ENCODE measurements at regions not wholly inside any gene's neighbourhood (a gene's known extent, or its start where the extent isn't known, plus 50 kb on each side); places are given as distances from the start of the nearest gene placed in this dataset.
"Not testable (repeated sequence)": the region's sequence is repeated elsewhere in the genome, so short reads cannot be mapped to it uniquely, and the experiment has no call there.

DNA sequence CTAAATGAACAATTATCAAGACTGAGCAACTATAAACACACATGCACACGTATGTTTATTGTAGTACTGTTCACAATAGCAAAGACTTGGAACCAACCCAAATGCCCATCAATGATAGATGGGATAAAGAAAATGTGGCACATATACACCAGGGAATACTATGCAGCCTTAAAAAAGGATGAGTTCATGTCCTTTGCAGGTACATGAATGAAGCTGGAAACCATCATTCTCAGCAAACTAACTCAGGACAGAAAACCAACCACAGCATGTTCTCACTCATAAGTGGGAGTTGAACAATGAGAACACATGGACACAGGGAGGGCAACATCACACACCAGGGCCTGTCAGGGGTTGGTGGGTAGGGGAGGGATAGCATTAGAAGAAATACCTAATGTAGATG is 445.4 kb downstream of the BCAT1 start:
- DNase-seq = not testable (repeated sequence)

DNA sequence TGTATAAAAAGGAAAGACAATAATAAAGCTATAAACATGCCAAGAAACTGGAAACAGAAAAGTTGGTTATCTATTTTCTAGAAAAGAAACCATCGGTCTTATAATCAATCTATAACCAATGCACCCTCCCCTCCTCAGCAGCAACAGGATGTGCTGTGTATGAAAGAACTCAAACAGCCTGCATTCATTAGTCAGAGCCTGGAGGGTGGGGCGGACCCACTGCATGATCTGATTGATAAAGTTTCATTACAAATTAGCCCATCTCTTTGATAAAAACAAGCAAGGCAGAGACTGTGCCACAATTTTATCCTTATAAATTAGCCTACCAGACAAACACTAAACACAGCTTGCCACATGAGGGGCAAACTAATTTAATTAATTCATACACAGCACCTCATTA is 448.1 kb downstream of the BCAT1 start:
- DNase-seq = no peak

DNA sequence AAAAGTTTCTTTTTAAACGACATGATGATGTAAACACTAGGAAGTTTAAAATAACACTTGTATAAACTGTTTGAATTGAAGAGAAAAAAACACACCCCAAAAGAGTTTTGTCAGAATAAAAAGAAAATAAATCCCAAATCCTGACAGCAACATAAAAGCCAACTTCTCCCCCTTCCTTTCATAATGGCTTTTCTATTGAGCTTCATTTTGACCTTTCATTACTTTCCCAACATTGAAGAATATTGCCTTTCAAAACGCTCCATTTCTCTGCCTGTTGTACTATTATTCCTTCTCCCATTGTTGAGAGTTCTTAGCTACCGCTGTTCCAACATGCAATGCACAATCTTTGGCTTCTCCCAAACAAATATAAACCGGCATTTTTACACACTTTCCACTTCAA is 448.5 kb downstream of the BCAT1 start:
- no peak for DNase-seq

DNA sequence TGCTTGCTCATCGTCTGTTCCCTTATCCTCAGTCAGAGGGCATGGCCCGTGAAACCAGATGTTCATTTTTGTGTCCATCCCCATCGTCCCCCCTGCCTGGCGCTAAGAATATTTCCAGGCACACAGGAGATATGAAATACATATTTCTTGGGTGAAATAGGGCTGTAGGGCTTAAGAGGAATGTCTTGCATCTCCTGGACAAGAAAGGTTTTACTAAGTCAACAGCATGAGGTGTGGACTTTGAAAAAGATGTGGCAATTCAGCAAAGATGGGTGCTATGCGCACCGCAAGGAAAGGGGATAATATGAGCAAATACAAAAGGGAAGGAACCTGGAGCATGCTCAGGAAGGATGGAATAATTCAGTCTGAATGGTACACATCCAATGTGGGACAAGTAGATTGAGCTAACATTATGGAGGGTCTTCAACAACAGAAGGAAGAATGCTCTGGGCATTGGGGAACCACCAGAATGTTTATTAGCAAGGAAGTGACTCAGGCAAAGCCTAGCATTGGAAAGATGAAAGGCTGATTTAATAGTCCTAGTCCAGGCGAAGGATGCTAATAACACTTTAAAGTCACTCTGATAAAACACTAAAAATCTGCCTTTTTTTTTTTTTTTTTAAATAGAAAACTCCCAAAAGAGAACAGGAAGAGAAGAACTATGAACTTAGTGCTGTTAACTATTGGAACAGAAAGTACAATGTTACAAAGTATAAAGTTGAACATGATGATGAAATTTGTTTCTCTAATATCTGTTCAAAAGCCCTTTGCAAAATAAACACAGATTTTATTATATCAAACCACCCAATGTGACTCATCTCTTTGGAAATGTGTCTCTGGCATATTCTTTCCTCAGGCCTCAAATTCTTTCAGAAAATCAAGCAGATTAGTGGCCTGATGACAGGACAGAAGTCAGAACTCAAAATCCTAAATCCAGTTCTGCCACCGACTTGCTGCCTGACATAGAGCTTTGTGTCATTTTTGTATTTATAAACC is 449.5 kb downstream of the BCAT1 start:
- DNase-seq = no peak

DNA sequence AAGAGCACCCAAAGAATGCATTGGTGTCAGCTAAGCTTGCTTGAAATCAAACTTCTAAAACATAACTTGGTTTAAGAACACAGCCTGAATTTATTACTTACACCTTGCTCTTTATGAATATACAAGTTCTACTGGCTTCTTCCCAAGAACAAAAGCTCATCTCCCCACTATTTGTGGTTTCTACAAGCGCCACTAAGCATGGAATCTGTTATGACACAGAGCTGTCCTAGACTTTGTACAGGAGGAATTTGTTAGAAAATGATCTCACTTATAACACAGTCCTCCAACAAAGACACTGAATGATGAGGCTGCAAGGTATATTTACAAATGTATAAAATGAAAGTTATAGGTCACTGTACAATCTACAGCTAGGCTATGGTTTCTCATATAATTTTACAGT is 452.1 kb downstream of the BCAT1 start:
- no peak for DNase-seq

DNA sequence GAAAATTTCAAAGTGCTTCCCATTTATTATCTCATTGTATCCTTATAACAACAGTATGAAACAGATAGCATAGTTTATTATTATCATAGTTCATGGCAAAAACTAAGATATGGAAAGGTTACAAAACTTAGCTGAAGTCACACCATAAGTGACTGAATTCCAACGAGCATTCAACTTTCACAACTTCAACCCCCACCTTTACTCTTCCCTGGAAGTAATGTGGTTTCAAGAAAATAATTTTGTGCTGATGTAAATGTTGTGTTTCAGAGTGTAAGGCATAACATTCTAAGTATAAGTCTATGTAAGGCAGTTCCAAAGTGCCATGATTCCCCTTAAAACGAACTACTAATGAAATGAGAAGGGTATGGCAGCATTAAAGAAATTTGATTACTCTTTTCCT is 454.5 kb downstream of the BCAT1 start:
- no peak for DNase-seq

DNA sequence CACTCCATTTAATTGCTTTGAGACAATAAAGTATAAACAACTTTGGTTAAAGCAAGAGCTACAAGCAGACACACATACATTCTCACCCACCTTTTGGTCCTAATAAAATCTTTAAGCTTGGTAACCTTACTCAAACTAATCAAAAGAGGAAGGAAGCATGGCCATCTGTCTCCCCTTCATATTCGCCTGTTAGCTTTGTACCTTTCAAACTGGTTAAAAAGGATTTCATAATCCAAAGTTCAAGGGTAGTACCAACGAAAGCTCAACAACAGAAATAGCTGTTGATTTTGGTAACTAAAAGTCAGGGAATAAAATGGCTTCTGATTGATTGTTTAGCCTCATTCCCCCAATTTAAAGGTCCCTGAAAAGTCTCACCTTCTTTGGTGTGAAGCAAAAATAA is 456.9 kb downstream of the BCAT1 start:
- peak in 1 of 2 donors; percentile 0 for DNase-seq

DNA sequence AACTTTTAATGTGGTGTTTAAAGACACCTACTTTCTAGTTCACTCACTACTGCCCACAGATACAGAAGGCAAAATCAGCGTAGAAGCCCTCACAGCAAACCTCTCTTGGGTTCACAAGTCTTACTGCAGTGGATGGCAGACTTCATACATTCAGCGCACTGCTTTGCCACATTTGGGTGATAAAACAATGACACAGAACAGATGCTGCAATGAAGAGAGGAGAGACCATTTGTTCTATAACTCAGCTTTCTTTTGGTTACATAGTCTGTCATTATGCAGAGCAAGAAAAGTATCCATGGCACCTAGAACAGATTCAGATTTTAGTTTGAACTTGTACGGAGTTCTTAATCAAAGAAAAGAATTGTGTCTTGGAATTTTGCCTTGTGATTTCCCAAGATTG is 459.0 kb downstream of the BCAT1 start:
- no peak for DNase-seq

DNA sequence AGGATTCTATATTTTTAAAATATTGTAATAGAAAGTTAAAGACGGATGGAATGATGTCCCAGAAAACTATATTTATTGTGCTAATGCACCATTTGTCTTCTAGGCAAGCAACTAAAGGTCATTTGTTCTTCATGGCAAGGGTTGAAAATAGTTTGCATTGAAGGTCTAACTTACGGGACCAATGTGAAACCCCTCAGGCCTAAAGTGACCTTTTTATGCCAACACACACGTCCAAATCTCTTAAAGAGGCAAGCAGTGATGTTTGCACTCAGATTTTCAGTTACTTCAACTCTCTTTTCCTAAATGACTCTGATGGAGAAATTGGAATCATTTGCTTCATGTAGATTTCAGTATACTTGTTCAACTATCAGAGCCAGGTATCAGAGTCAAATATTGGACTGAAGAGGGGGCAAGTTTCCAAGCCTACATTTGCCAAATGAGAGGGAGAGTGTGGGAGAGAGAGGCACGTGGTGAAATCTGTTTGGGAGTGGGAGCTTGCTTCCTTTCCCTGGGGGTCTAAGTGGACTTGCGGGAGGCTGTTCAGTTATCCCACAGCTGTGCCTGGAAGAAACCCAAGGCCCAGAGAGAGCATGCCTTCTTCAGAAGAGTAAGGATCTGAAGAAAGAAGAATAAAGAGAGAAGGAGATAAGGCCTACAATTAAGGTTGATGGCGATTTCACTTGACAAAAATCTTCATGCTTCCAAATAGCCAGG is 459.8 kb downstream of the BCAT1 start:
- DNase-seq = no peak

DNA sequence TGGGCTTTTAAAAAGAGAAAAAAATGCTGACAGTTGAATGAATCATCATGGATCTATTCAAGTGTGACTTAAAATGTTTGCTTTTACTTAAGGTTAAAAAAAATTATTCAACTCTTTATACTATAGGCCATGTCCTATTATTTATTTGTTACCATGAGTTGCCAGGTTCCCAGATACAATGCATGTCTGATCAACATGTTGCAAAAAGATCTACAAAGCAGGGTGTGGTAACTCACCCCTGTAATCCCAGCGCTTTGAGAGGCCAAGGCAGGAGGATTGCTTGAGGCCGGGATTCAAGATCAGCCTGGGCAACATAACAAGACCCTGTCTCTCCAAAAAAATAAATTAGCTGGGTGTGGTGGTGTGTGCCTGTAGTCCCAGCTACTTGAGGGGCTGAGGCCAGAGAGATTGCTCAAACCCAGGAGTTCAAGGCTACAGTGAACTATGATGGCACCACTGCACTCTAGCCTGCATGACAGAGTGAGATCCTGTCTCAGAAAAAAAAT is 460.8 kb downstream of the BCAT1 start:
- DNase-seq = no peak

DNA sequence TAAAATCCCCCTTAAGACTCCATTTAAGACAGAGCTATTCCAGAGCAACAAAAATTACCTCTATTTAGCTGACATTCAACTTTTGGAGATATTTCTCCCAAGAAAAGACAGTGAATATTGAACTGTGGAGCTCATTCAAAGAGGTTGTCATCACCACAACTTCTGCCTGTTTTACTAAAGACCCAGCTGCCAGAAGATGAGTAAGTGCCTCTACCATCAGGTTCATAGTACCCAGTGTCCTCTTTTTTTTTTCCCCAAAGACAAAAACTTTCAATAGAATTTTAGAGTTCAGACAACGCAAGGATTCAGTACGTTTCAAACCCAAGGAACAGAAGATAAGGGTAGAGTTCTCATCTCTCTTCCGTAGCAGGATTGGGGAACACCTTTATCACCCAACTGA is 461.3 kb downstream of the BCAT1 start:
- DNase-seq = no peak

DNA sequence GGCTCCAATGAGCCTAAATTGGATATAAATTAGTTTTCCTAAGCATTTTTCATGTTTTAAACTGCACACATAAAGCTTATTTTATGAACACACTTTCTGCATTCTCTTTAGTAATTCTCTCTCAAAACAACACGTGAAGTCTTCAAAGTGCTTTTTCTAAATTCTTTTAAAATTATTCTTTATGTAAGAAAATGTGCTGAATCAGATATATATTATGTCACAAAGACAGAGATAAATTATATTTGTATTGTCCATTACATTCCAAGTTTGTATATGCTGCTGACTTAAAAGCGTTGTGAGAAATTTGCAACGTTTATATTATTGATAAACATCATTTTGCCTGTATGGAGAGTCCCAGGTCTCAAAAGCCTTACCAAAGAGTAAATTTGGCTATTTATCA is 465.2 kb downstream of the BCAT1 start:
- no peak for DNase-seq

DNA sequence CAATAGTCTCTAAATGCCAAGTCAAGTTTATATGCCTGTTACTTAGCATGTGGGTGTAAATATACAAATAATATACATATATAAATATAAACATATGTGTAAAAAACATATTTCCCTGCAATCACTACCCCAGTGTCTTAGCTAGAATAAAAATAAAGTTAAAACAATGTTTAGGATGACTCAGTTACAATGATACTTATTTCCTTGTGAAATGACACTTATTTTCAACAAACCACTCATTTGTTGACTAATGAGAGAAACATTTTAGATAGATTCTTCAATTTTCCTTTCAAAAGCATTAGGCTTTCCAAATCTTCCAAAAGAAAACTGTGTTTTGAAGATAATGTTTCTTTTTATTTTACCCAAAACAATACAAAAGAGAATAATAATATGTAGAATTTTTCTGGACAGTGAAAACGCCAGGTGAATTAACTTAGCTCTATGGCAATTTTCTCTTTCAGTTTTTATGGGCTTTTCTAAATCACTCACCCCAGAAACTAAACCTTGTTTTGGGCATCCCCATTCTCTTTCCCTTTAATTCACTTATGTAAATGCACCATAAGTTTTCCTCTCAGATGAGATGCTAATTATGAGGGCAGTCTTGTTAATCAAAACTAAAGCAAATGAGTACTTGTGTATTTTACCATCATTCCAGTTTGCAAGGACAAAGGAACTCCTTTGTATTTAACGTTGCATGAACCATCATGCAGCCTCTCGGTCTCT is 465.9 kb downstream of the BCAT1 start:
- DNase-seq = no peak

DNA sequence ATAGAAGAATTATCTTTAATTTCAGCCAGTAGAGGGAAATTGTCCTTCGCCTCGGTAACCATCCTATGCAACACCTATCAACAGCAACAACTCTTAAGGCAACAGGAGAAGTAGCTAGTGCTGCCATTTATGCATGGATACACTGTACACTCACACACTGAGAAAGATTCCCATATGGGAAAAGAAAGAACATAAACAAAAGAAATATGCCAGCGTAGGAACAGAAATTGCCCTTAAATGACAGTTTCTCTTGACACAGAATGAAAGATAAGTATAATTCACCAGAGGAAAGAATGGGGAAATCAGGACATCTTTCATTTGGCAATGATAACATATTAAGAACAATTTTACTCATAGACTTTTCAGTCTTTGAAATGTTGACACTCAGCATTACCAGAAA is 466.9 kb downstream of the BCAT1 start:
- no peak for DNase-seq

DNA sequence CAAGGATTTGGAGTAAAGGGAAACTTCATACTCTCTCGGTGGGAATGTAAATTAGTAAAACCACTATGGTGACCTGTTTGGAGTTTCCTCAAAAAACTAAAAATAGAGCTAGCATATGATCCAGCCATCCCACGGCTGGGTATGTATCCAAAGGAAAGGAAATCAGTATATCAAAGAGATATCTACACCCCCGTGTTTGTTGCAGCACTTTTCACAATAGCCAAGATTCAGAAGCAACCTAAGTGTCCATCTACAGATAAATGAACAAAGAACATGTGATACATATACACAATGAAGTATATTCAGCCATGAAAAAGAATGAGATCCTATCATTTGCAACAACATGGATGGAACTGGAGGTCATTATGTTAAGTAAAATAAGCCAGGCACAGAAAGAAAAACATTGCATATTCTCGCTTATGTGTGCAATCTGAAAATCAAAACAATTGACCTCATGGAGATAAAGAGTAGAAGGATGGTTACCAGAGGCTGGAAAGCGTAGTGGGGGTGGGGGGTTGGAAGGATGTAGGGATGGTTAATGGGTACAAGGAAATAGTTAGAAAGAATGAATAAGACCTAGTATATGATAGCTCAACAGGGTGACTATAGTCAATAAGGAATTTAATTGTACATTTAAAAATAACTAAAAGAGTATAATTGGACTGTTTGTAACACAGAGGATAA is 468.0 kb downstream of the BCAT1 start:
- DNase-seq = no peak

DNA sequence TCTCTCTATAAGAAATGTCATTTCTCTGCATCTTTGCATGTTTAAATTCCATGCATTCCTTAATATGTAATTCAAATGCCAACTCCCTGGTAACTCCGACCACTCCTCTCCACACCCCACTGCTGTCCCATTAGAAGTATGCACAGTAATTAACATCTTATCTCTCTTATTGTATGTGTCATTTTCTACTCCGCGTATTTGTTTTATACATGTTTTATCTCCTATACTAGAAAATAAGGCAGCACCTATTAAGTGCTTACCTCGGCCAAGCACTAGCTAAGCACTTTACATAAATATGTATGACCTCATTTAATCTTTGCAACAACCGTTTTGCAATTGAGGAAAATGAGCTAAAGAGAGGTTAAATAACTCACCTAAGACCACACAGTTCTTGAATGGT is 469.8 kb downstream of the BCAT1 start:
- no peak for DNase-seq

DNA sequence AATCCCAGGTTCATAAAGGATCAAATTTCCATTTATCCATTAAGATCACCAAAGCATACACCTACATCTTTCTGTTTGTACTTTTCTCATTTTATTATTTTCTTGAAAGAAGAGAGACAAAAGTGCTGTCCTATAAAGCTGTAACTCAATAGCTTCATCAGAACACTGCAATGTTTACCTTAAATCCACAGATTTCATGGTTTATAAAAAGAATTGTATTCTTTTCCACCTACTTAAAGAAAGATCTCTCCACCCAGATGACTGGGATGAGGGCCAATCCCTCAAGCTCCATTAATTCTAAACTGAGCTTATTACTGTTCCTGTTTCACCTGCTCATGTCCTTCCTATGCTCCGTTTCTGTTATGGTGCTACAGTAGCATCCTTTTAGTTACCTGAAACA is 470.6 kb downstream of the BCAT1 start:
- no peak for DNase-seq

DNA sequence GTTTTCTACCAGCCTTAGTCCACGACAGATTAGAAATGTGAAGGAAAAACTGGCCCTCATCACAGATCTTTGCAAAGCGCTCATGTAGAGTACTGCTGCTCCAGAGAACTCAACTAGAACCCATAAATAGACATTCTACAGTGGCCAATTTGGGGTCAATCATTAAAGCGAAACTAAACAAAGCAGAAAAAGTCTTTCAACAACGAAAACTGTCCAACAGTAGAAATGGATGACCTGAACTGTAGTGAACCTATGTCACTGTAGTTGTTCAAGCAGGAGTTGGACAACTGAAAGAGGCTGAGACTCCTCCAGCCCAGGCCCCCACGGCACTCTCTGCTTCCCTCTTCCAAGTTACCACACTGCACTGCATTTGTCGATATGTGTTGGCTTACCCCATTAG is 472.6 kb downstream of the BCAT1 start:
- DNase-seq = no peak

DNA sequence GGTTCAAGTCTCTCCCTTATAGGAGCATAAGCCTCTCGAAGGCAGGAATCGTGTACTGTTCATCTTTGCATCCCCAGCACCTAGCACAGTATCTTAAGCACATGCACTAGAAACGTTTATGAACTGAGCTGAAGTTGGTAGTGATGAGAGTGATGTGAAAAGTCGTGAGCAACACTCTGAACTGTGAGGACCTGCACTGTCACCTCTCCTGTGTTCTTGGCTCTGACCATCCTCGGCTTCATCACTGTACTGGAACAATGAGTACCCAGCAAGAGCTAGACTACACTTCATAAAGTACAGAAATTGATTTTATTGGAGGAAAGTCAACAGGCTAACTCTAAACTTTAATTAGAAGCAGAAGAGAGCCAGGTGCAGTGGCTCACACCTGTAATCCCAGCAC is 473.6 kb downstream of the BCAT1 start:
- DNase-seq = no peak

DNA sequence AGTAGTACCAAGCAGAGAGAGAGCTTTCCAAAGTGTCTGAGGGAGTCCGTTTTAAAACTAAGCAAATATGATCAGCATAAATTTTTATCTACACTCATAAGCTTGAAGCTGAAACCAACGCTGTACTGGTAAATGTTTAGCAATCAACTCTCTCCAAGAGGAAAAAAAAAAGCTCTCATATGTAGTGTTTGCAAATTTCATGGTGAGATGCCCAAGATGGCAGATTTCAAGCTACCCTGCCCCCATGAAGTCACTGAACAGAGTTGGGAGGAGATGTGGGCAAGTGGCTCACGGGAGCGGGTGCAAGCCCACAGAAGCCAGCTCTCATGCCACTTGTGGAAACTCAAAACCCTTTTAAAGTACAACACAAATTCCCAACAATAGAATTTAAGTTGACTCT is 475.8 kb downstream of the BCAT1 start:
- DNase-seq = no peak

DNA sequence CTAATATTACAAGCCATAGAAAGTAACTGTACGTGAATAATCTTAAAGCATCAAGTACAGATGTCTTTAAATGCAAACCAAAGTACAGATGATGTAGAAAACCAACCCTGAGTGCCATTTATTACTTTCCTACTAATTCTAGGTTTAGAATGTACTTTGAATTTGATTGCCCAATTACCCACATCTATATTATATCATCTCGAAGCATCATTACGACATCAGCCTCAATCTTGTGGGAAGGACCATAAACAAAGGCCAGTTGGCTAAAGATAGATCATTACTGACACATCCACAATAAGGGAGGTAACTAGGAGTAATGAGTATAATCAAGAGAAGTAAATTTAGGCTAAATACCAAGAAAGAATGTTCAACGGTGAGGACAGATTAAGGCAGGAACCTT is 478.9 kb downstream of the BCAT1 start:
- no peak for DNase-seq

DNA sequence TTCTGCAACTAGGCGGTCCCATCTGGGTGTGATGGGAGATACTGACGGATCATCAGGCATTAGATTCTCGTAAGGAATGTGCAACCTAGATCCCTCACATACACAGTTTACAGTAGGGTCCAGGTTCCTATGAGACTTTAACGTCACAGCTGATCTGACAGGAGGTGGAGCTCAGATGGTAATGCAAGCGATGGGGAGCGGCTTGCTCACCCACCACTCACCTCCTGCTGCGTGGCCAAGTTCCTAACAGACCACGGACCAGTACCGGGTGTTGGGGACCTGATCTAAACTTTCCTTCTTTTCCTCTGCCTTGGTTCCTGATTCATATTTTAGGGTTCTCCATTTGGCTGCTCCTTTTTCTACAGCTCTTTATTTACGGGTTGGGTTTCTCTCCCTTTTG is 479.8 kb downstream of the BCAT1 start:
- DNase-seq = no peak

DNA sequence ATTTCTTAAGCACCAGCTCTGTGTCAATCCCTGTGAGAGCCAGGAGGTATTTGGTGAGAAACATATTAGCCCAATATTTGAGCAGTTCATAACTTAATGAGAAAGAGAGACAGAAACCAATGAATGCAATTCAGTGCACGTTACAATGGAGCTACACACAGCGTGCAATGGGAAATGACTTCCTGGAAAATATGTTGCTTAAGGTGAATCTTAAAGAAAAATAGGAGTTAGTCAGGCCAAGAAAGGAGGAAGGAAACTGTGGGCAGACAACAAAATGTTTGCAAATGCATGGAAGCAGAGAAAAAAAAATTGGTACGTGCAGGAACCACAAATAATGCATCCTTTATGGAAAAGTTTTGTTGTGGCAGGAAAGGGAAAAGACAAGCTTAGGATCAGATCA is 481.7 kb downstream of the BCAT1 start:
- DNase-seq = no peak

Data from bone marrow (tissue), 2 donors.